ENCODE measurements at regions not wholly inside any gene's neighbourhood (a gene's known extent, or its start where the extent isn't known, plus 50 kb on each side); places are given as distances from the start of the nearest gene placed in this dataset.
"Not testable (repeated sequence)": the region's sequence is repeated elsewhere in the genome, so short reads cannot be mapped to it uniquely, and the experiment has no call there.

DNA sequence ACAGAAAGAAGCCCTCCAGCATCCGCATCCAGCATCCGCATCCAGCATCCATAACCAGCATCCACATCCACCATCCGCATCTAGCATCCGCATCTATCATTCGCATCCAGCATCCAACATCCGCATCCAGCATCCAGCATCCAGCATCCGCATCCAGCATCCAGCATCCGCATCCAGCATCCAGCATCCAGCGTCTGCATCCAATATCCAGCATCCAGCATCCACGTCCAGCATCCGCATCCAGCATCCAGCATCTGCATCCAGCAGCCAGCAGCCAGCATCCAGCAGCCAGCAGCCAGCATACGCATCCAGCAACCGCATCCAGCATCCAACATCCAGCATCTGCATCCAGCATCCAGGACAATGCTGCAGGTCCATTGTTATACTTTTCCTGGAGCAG lies 671.0 kb upstream of the C16orf82 start:
- no peak for DNase-seq

DNA sequence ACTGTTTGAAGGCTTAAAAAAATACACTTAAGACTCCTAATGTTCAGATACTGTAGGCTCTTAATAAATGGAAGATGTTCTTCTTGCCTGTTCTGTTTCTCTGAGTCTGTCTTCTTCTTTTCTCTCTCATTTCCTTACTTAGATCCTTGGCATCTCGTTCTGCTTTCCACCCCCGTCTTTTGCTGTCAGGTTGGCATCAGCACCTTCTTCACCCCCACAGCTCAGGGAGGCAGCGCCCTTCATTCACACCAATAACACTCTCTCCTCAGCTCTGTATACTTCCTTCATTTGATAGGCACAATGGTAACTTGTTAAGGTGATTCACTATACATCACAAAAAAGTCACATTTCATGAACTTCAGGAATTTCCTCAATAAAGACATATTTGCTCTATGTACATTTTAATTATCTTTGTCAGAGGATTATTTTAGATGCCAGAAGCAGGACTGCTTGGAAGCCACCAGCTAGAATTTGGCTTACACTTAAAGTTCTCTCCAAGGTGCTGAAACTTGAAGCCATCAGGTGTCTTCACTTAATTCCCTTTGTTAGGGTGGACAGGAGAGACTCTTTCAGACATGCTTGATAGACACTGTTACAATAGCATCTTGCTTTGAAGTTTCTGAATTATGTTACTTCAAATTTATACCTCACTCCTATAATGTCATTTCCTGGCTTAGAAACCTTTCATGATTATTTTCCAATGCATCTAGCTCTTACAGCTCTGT lies 670.1 kb upstream of the C16orf82 start:
- DNase-seq = no peak

DNA sequence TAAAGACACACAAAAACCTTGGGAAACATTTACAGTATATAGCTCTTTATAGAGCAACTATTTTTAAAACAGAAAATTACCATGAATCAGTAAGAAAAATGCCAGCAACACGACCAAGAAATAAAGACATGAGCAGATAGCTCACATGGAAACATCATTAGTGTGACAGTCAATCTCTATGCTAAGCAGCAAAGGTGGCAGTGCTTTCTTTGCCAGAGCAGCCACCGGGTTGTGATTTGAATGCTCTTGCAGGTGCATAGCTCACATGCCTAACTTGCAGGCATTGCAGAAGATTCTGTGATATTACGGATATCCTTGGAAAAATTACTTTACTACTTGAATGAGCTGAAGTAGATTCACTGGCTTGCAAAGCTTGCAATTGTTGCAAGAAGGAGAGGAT lies 652.9 kb upstream of the C16orf82 start:
- no peak for DNase-seq

DNA sequence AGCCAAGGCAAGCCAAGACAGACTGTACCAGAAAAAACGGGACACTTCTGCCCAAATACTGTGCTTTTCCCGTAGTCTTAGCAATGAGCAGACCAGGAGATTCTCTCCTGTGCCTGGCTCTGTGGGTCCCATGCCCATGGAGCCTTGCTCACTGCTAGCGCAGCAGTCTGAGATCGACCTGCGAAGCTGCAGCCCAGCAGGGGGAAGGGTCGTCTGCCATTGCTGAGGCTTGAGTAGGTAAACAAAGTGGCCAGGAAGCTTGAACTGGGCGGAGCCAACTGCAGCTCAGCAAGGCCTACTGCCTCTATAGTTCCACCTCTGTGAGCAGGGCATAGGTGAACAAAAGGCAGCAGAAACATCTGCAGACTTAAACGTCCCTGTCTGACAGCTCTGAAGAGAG lies 647.3 kb upstream of the C16orf82 start:
- not testable (repeated sequence) for DNase-seq

DNA sequence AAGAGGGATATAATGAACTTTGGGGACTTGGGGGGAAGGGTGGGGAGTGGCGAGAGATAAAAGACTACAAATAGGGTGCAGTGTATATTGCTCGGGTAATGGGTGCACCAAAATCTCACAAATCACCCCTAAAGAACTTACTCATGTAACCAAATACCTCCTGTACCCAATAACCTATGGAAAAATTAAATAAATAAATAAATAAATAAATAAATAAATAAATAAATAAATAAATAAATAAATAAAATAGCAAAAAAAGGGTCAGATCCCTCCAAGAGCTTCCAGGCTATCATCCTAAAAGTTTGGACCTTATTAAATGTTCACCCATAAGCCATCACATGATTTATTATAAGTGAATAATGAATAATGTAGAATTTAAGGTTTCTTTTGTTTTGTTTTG lies 636.1 kb upstream of the C16orf82 start:
- DNase-seq = no peak

DNA sequence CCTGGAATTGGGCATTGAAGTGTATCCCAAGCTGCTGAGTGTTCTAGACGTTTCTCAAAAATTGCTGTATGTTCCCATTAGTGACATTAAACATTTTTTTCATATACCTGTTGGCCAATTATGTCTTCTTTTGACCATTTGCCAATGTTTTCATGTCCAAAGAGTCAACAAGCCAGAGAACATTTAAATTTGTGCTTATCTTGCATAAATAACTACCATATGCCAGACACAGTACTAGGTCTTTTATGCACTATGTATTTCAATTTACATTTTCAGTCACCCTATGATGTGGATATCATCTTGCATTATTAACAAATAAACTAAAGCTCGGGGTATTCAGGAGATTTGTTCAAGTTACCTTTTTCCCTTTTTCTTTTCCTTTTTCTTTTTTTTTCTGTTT lies 632.9 kb upstream of the C16orf82 start:
- DNase-seq = no peak

DNA sequence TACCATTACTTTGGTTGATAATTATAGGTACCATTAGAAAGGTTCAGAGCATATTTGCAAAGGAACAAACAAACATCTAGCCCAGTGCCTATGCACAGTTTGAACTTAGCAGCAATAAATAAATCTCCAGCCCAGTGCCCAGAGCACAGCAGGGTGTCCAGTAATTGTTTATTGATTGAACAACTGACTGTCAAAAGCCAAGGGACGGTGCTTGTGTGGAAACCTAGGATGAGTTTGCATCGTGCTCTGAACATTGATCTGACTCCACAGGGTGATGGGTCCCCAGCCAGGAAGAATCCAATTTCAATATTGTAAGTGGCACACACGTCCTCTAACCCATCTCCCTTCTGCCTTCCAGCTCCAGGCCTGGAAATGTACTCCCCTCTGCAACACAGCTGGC lies 625.5 kb upstream of the C16orf82 start:
- peak; percentile 17 for DNase-seq

DNA sequence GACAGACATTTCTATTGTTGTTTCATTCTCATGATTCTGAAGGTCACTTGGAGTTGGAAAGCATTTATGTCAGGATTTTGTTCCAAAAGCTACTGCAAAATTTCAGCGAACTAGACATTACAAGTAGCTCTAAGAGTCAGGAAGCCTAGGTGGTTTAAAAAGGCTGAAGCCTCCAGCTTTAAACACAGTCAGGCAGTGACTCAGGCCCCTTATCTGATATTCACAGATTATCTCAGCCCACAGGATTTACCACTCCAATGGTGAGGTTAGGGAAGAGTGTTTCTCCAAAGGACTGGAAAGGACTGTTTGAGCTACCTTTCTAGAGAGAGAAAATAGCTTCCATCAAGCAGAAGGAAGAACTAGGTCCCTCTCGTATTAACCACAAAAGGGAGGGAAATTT lies 624.4 kb upstream of the C16orf82 start:
- no peak for DNase-seq

DNA sequence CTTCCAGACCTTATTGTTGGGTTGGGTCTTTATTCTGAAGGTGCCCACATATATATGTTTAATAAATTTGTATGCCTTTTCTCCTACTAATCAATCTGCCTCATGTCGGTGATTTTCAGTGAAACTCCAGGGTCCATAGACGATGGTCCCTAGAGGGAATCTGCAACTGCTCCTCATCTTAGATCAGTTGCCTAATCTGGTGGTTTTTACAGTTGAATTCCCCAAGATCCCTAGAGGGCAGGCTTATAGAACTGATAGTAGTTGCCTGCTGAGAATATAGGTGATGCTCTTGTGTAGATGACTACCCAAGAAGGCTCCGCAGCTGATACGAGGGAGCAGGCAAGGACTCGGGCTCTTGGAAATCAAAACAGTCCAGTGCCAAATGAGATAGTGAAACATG lies 619.2 kb upstream of the C16orf82 start:
- DNase-seq = no peak

DNA sequence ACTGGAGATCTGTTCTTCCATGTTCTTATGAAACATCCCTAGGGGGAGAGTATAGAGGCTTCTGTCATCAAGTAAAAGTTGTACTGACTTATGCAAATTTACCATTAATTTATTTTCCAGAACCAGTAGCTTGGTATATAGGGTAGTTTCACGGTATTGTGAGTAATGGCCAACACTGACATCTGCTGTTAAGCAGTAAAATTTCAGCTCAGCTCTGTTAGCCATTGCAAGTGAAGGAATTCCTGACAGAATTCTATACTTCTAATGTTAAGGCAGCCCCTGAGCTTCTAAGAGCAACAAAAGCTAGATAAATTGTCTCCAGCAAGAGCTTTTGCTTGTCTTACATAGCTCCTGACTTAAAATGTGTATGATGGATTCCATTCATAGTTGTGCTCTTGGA lies 613.5 kb upstream of the C16orf82 start:
- DNase-seq = no peak

DNA sequence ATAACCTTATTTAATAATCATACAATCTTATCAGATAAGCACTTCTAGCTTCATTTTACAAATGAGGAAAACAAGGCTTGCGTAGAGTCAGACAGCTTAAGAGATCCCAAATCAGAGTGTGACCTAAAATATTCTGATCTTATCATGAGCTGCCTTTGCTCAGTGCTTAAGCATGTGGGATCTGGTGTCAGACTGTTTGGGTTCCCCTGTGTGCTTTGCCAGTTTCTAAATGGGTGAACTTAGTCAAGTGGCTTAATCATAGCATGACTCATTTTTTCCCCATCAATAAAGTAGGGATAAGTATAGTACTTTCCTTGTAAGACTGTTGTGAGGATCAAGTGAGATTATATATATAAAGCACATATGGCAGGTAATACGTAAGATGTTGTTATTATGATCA lies 612.6 kb upstream of the C16orf82 start:
- no peak for DNase-seq

DNA sequence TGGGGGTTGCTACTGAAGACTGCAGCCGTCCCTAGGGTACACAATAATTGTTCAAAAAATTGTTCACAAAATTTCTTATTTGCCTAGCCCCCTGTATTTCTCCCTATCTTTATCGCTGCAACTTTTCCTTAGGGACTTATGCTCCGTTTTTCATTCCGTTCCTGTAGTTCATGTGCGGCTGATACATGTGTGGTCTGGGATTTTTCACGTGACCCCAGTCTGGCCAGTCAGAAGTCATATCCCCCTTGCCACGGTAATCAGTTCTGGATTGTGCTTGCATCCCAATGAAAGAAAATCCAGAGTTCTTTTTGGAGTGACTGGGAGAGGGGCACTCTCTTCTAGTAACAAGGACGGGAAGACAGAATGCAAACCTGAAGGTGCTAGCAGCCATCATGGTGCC lies 610.7 kb upstream of the C16orf82 start:
- no peak for DNase-seq

DNA sequence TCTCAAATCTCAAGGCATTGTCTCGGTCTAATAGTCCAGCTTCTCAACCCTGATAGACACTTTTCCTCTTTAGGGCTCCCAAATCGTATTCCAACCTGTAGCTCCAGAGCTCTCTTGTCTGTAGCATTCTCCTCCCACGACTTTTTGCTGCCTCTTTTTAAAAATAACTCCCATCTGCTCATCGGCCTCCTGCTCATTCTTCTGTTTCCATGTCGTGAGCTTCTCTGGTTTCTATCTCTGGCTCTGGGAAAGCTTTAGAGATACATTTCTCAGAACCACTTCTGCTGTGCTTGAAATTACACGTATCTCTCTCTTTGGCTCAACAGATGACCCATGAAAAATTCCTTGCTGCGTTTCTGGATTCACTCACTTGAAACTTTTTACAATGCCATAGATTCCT lies 609.6 kb upstream of the C16orf82 start:
- DNase-seq = no peak

DNA sequence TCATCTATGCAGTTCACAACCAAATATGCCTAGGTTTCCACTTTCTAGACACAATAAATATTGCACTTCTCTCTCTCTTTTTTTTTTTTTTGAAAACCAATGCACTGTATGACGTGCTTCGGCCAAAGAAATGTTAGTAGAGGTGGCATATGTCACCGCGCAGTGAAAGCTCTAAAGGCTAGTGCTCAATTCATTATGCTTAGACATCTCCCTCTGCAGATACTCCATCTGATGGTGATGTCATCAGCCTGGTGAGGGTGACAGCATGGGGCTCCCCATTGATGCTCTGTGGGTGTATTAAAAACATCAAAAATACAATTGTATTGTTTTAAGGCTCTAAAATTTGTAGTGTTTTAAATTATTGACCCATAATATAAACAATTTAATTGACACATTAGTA lies 608.8 kb upstream of the C16orf82 start:
- DNase-seq = no peak

DNA sequence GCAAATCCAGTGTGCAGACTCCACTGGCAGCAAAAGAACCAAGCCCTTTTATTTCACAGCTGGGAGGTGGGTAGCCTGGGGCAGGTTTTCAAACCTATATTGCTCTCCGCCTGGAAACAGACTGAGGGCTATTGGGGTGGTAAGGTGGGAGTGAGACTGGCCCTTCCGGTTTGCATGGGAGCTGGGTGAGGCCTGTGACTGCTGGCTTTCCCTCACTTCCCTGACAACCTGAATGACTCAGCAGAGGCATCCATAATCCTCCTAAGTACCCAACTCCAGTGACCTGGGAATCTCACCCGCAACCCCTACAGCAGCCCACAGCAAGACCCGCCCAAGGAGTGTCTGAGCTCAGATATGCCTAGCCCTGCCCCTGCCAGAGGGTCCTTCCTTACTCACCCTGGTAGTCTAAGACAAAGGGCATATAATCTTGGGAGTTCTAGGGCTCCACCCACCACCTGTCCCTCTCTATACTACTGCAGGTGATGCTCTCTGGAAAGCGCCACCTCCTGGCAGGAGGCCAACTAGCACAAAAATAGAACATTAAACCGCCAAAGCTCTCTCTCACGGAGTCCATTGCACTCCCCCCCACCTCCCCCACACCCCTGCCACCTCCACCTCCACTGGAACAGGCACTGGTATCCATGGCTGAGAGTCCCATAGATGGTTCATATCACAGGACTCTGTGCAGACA lies 602.0 kb upstream of the C16orf82 start:
- DNase-seq = no peak

DNA sequence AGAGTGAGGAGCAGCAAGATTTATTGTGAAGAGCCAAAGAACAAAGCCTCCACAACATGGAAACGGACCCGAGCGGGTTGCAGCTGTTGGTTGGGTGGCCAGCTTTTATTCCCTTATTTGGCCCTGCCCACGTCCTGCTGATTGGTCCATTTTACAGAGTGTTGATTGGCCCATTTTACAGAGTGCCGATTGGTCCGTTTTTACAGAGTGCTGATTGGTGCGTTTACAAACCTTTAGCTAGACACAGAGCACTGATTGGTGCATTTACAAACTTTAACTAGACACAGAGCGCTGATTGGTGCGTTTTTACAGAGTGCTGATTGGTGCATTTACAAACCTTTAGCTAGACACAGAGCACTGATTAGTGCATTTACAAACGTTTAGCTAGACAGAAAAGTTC lies 592.3 kb upstream of the C16orf82 start:
- DNase-seq = not testable (repeated sequence)

DNA sequence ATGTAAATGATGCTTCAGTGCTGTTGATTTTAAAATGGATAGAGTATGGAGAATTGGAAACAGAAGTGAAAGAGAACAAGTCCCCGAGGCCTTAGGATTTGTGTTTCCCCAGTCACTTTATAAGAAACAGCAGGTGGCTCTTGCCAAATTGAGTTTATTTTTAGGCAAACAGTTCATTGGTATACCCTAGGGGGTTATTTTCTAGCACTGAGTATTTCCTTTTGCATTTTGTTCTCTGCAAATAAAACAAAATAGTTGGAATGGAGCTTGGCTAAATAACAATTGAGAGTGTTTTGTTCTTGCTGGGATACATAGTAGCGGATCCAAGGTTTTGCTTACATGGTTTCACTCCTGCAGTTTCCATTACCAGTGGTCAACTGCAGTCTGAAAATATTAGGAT lies 591.1 kb upstream of the C16orf82 start:
- DNase-seq = no peak

DNA sequence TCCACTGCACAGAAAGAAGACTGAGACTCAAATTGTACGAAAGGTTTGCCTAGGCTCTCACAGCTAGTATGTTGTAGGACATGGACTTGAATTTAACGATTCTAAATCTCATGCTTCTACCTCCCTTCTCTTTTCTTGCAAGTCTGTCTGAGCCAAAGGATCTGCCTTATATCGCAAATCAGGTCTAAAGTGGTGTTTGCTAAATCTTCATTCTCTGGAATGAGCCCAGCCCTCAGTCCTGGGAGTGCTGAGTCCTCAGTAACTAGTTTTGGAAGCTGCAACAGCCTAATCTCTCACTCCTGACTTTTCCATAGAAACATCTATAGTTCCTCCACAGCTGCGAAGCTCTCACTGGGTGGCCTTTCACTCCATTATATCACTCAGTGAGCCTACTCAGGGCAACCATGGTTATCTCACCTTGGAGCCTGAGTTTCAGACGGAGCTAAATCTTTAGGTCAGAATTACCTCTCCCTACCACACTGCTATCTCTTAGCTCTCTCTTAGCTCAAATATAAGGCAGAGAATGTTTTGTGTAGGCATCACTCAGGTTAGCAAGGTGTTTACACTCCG lies 575.5 kb upstream of the C16orf82 start:
- DNase-seq = no peak

DNA sequence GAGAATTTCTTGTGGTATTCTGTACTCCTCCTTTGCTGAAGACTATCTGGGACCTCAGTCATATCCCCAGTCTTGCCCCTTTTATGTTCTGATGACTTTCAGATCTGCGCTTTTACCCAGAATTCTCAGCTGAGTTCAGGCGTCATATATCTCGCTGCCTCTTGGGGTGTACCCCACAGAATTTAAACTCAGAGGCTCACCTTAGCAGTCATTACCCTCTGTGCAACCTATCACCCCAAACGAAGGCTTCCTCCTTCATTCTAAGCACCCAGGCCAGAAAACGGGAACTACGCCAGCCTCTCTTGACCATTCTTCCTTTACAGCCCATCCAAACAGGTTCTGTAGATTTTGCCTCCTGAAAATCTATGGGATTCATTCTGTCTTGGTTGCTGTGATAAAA lies 574.8 kb upstream of the C16orf82 start:
- no peak for DNase-seq

DNA sequence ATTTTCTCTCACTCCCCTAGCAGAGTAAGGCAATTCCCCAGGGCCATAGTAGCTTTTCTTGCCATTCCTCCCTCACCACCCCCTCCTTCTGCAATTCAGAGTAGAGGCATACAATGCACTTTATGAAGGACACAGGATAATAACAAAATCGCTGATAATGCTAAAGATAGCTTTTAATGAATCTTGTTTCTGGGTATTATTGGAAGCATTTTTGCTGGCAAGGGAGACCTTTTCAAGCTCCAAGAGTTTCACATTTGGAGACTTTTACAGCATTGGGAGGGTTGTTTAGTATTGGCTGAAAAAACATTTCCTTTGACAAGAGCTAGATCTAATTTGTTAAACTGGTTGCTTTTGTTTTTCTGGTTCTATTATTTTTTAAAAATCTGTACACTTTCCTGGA lies 573.0 kb upstream of the C16orf82 start:
- no peak for DNase-seq

DNA sequence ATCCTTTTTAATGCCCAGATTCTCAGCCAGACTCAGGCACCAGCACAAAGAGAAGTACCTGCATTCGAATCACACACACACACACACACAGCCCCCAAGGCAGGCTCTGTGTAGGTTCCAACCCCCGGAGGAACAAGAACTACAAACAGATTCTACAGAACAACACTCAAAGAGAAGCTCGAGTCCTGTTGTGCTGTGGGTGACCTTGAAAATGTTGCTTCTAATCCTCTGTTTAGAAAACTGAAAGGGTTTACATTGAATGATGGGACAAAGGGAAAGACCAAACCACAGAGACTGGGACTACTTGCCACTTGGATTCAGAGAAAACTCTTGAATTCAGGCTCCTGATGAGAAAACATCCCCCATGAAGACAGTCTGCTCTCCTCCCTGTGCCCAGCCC lies 568.8 kb upstream of the C16orf82 start:
- no peak for DNase-seq

DNA sequence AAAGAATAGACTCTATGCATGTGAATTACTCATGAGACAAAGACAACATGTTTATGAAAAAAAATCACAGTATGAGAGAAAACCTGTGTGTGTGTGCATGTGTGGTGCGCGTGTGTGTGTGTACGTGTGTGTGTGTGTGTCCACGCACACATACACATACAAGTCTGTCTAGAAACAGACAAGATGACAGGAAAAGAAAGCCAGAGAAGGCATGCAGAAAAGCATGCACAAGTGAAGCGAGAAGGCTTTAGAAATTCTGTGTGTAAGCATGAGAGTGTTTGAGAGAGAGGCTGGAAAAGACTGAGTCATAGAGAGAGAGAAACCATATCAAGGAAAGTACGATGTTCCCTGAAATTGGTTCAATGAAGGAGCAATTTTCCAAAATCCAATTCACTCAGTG lies 566.4 kb upstream of the C16orf82 start:
- no peak for DNase-seq

DNA sequence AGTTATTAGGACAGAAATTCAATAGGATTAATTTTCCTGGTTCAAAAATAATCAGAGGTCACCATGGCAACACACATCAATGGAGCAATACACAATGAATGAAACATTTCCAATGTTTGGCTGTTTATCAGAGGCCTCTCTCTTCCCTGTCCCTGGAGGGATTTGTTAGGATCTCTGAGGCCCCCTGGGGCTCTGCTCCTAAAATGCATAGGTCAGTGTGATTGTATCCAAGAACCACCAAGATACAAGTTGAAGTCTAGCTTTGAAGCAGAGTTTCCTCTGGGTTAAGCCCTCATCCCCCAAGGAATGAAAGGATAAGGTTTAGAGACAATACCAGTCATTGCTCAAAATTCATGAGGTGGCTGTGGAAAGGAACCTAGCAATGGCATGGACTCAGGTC lies 561.2 kb upstream of the C16orf82 start:
- no peak for DNase-seq

DNA sequence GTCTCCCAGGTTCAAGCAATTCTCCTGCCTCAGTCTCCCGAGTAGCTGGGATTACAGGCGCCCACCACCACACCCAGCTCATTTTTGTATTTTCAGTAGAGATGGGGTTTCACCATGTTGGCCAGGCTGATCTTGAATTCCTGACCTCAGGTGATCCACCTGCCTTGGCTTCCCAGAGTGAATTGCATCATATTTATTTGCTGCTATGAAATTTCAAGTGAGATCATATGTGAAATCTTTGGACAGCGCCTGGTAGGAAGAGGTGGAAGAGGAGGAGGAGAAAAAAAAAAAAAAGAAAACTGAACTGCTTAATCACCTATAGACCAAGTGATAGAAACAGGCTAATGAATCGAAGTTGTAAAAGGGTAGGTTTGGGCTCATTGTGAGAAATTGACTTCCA lies 557.8 kb upstream of the C16orf82 start:
- not testable (repeated sequence) for DNase-seq

DNA sequence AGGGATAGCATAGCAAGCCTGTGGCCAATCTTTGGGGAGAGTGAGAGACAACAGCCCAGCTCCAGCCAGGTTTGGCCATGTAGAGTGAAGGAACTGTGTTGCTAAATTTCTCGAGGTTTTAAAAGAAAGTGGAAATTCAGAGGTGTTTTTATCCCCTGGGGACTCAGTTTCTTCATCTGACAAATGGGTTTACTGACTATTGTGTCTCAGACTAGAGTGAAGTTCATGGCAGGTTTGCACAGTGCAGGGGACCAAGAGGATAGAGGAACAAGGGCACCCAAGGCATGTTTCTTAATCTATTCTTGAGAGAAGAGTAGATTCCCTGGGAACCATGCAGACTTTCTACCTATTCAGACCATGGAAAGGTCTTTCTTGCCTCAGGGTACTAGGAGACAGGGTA lies 555.8 kb upstream of the C16orf82 start:
- DNase-seq = no peak

All from NCI-H146 (cell line).